OCI-LY7 (cell line): ENCODE measurements at regions not wholly inside any gene's neighbourhood (a gene's known extent, or its start where the extent isn't known, plus 50 kb on each side); places are given as distances from the start of the nearest gene placed in this dataset.

Source experiments
- EZH2phosphoT487 ChIP-seq: fragments of 200-600 bp; sonication (generic); IDR thresholded peaks from 2 replicates; pipeline ENCODE4 v1.6.1; 2018; ENCODE audit warnings: low read depth, borderline replicate concordance, mild to moderate bottlenecking, mixed run types, antibody characterized with exemption, low read length, moderate library complexity, mixed read lengths
- TF ChIP-seq, protein P1 (sequence below): fragments of 200-600 bp; sonication (generic); conservative IDR thresholded peaks from 2 replicates; pipeline ENCODE4 v1.5.1; 2014; ENCODE audit warnings: mild to moderate bottlenecking, antibody characterized with exemption, low read length, moderate library complexity, mixed read lengths

DNA sequence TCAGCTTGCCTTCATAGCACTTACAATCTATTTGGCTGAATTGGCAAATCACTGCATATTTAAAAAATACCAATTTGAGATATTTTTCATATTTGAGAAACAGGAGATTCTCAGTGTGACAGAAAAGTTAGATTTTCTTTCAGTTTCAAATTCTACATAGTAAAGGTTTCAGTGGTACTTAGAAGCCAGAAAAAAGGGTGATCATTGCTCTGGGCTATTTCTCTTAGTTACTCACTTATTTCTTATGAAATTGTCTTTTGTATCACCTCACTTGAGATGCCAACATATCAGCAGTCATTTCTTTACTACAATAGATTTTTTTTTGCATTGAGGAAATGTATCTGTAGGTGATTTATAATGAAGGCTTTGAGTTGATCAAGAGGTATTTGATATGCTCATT is 478.2 kb downstream of the GATA3 start:
- TF ChIP-seq, protein P1, sequence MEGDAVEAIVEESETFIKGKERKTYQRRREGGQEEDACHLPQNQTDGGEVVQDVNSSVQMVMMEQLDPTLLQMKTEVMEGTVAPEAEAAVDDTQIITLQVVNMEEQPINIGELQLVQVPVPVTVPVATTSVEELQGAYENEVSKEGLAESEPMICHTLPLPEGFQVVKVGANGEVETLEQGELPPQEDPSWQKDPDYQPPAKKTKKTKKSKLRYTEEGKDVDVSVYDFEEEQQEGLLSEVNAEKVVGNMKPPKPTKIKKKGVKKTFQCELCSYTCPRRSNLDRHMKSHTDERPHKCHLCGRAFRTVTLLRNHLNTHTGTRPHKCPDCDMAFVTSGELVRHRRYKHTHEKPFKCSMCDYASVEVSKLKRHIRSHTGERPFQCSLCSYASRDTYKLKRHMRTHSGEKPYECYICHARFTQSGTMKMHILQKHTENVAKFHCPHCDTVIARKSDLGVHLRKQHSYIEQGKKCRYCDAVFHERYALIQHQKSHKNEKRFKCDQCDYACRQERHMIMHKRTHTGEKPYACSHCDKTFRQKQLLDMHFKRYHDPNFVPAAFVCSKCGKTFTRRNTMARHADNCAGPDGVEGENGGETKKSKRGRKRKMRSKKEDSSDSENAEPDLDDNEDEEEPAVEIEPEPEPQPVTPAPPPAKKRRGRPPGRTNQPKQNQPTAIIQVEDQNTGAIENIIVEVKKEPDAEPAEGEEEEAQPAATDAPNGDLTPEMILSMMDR = no peak
- no peak for TF ChIP-seq EZH2phosphoT487
